CD4-positive, alpha-beta T cell (primary cell): ENCODE measurements at regions not wholly inside any gene's neighbourhood (a gene's known extent, or its start where the extent isn't known, plus 50 kb on each side); places are given as distances from the start of the nearest gene placed in this dataset.

Experiments
- ATAC-seq: fragments of 200-7000 bp; cut with Tn5 transposase; one replicate; pipeline ENCODE4 v1.10.0; 2022; ENCODE audit warnings: mild to moderate bottlenecking; ENCODE audit not compliant: poor library complexity
- CTCF ChIA-PET: fragments of 350-600 bp; sonication (Branson Sonifier 250); formaldehyde crosslinking; loops from one replicate; lab custom pipeline; 2021; ENCODE audit warnings: antibody characterized with exemption, inconsistent platforms; lab: Charles Lee
- POLR2A ChIA-PET: fragments of 350-600 bp; sonication (Branson Sonifier 250); formaldehyde crosslinking; loops from one replicate; lab custom pipeline; 2021; ENCODE audit warnings: antibody characterized with exemption, inconsistent platforms; lab: Charles Lee
- DNase-seq, 14 experiments: peaks; one replicate each; pipeline ENCODE4 v3.0.0-alpha.2; 2013 to 2020; ENCODE audit warnings: mixed read lengths in 2 of 14
- H3K27ac ChIP-seq, 2 donors: one replicate each; pipeline versions ENCODE4 v1.5.1 to v1.7.0; 2013; ENCODE audit warnings: low read length in 2 of 2, low read depth in 1 of 2, mild to moderate bottlenecking in 1 of 2
- H3K27me3 ChIP-seq, 2 experiments: 1 replicate in 1 of 2; 2 replicates in 1 of 2; pipeline versions ENCODE4 v1.6.1 to v1.7.0; 2013; ENCODE audit warnings: low read length in 2 of 2, control low read depth in 1 of 2, mild to moderate bottlenecking in 1 of 2, moderate library complexity in 1 of 2; ENCODE audit not compliant: insufficient read depth in 2 of 2, control insufficient read depth in 1 of 2
- H3K36me3 ChIP-seq: one replicate; pipeline ENCODE4 v1.6.1; 2013; ENCODE audit warnings: low read length, control low read depth; ENCODE audit not compliant: insufficient read depth
- H3K4me1 ChIP-seq: one replicate; pipeline ENCODE4 v1.6.1; 2013; ENCODE audit warnings: low read length, control low read depth; ENCODE audit not compliant: insufficient read depth
- H3K4me3 ChIP-seq: one replicate; pipeline ENCODE4 v1.5.1; 2013; ENCODE audit warnings: mild to moderate bottlenecking, low read length, moderate library complexity
- H3K9me3 ChIP-seq, 2 experiments: 1 replicate in 1 of 2; 2 replicates in 1 of 2; pipeline versions ENCODE4 v1.6.1 to v1.7.0; 2013; ENCODE audit warnings: low read length in 2 of 2, mild to moderate bottlenecking in 2 of 2, control low read depth in 1 of 2, moderate library complexity in 1 of 2; ENCODE audit not compliant: control insufficient read depth in 1 of 2, insufficient read depth in 1 of 2
- H3K27ac Mint-ChIP-seq: one replicate; pipeline ENCODE4 v1.8.0; 2020; ENCODE audit warnings: mixed read lengths
- H3K27me3 Mint-ChIP-seq: one replicate; pipeline ENCODE4 v1.8.0; 2021; ENCODE audit warnings: mixed read lengths
- H3K36me3 Mint-ChIP-seq: one replicate; pipeline ENCODE4 v1.8.0; 2021; ENCODE audit warnings: low read depth, mixed read lengths
- H3K4me1 Mint-ChIP-seq: one replicate; pipeline ENCODE4 v1.8.0; 2021; ENCODE audit warnings: low read depth, mixed read lengths
- H3K4me3 Mint-ChIP-seq: one replicate; pipeline ENCODE4 v1.8.0; 2020; ENCODE audit warnings: mild to moderate bottlenecking, mixed read lengths
- H3K9me3 Mint-ChIP-seq: one replicate; pipeline ENCODE4 v1.8.0; 2020; ENCODE audit warnings: mixed read lengths
- intact Hi-C, 2 experiments: fragments of 100-400 bp; cut with DNase I in 1 of 2; cut with micrococcal nuclease in 1 of 2; formaldehyde crosslinking; loops; one replicate each; pipeline versions ENCODE4 v1.15.1 to v1.9.0; 2023 to 2025; cut with DNase I, micrococcal nuclease
- TF ChIP-seq, protein P1 (sequence below): fragments of 200-600 bp; IDR thresholded peaks from one replicate; pipeline ENCODE4 v1.8.0; 2022; ENCODE audit warnings: antibody characterized with exemption, mild to moderate bottlenecking

- H3K27me3 Mint-ChIP-seq: no peaks in the 10 kb centered on the region
- Histone ChIP-seq H3K9me3 (peaks cover 0 to 5% of the 10 kb centered on the region in 2 experiments), H3K36me3 (no peaks in the 10 kb centered on the region), H3K27me3 (no peaks in the 10 kb centered on the region), H3K4me1 (no peaks in the 10 kb centered on the region), H3K27ac (no peak overlapping the region), H3K4me3 (no peak overlapping the region)
- ATAC-seq (no peak), DNase-seq (no peak)
- H3K4me1 Mint-ChIP-seq: no peaks in the 10 kb centered on the region
- TF ChIP-seq, protein P1, sequence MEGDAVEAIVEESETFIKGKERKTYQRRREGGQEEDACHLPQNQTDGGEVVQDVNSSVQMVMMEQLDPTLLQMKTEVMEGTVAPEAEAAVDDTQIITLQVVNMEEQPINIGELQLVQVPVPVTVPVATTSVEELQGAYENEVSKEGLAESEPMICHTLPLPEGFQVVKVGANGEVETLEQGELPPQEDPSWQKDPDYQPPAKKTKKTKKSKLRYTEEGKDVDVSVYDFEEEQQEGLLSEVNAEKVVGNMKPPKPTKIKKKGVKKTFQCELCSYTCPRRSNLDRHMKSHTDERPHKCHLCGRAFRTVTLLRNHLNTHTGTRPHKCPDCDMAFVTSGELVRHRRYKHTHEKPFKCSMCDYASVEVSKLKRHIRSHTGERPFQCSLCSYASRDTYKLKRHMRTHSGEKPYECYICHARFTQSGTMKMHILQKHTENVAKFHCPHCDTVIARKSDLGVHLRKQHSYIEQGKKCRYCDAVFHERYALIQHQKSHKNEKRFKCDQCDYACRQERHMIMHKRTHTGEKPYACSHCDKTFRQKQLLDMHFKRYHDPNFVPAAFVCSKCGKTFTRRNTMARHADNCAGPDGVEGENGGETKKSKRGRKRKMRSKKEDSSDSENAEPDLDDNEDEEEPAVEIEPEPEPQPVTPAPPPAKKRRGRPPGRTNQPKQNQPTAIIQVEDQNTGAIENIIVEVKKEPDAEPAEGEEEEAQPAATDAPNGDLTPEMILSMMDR: no peak
- CTCF ChIA-PET: no interaction called here
- H3K27ac Mint-ChIP-seq: no peak overlapping the region
- intact Hi-C loops: no loop called here
- POLR2A ChIA-PET: no interaction called here
- no peaks in the 10 kb centered on the region for H3K36me3 Mint-ChIP-seq
- no peaks in the 10 kb centered on the region for H3K9me3 Mint-ChIP-seq
- H3K4me3 Mint-ChIP-seq: no peak overlapping the region
Measured at GRCh38 chr18:71837547-71837946, 706.6 kb downstream of the CBLN2 start.

DNA sequence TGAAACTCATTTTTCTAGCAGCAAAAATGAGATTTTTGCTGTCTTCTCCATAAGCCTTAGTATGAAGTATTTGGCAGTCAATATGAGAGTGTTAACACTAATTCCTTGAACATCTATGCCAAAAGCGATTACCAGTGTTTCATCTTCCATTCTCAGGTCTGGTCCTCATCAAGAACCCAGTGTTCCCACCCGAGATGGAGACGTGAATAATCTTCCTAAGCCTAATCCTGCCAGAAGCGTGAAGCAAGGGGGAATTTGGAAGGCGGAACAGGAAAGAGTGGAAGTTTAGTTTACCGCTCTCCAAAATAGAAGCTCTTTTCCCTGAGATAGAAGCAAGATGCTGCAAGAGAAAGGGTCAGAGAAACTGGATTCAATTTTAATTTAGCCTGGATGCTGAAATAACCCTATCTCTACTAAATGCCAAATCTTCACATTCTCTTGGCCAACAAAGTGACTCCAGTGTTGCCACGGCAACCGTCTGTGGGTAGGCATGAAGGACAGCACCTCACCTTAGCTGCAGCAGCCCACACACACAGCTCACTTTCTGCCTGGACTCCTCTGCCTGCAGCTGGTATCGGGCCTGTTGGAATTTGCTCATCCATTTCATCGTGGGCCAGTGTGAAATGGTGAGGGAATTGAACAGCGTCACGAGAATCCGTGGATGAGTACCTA lies 711.1 kb downstream of the CBLN2 start:
- Histone ChIP-seq H3K4me1 (no peaks in the 10 kb centered on the region), H3K27me3 (no peaks in the 10 kb centered on the region), H3K27ac (no peak overlapping the region), H3K36me3 (no peaks in the 10 kb centered on the region), H3K4me3 (no peak overlapping the region), H3K9me3 (peaks cover 0 to 5% of the 10 kb centered on the region in 2 experiments)
- no peak overlapping the region for H3K4me3 Mint-ChIP-seq
- intact Hi-C loops: no loop called here
- H3K36me3 Mint-ChIP-seq: no peaks in the 10 kb centered on the region
- H3K9me3 Mint-ChIP-seq: no peaks in the 10 kb centered on the region
- H3K27me3 Mint-ChIP-seq: no peaks in the 10 kb centered on the region
- ChIA-PET CTCF (no interaction called here), POLR2A (no interaction called here)
- no peaks in the 10 kb centered on the region for H3K4me1 Mint-ChIP-seq
- ATAC-seq: no peak
- no peak for DNase-seq
- no peak overlapping the region for H3K27ac Mint-ChIP-seq
- TF ChIP-seq, protein P1: no peak

GRCh38 chr18:71831039-71831438 lies 713.1 kb downstream of the CBLN2 start:
- no peak for ATAC-seq
- TF ChIP-seq, protein P1: no peak
- DNase-seq: no peak
- Histone ChIP-seq H3K4me1 (no peaks in the 10 kb centered on the region), H3K9me3 (peaks cover 0 to 5% of the 10 kb centered on the region in 2 experiments), H3K36me3 (no peaks in the 10 kb centered on the region), H3K27me3 (no peaks in the 10 kb centered on the region), H3K4me3 (no peak overlapping the region), H3K27ac (no peak overlapping the region)
- H3K27ac Mint-ChIP-seq: no peak overlapping the region
- no peaks in the 10 kb centered on the region for H3K9me3 Mint-ChIP-seq
- H3K4me1 Mint-ChIP-seq: no peaks in the 10 kb centered on the region
- CTCF ChIA-PET: no interaction called here
- no peak overlapping the region for H3K4me3 Mint-ChIP-seq
- POLR2A ChIA-PET: no interaction called here
- no peaks in the 10 kb centered on the region for H3K36me3 Mint-ChIP-seq
- no peaks in the 10 kb centered on the region for H3K27me3 Mint-ChIP-seq
- intact Hi-C loops: no loop called here
